Smooth muscle cell (in vitro differentiated cells): ENCODE measurements at regions not wholly inside any gene's neighbourhood (a gene's known extent, or its start where the extent isn't known, plus 50 kb on each side); places are given as distances from the start of the nearest gene placed in this dataset. TPM values are rescaled to one million over a fixed set of nuclear protein-coding genes. Genes with fewer than 3 reads are reported as not detected.

Experiments used
- DNase-seq: peaks from one replicate; lab custom pipeline; 2025; ENCODE audit not compliant: unreplicated experiment; lab: John Stamatoyannopoulos, UW
- H2AFZ ChIP-seq: fragments of 200-600 bp; sonication (generic); 2 replicates; pipeline ENCODE4 v1.6.0; 2016; ENCODE audit warnings: antibody characterized with exemption, low read depth, mild to moderate bottlenecking
- H3F3A ChIP-seq: fragments of 200-600 bp; sonication (generic); 2 replicates; pipeline ENCODE4 v1.6.0; 2017; ENCODE audit warnings: antibody characterized with exemption, low read depth
- H3K27ac ChIP-seq: fragments of 200-600 bp; sonication (generic); 2 replicates; pipeline ENCODE4 v1.5.1; 2016; ENCODE audit warnings: low read depth, mild to moderate bottlenecking
- H3K27me3 ChIP-seq: fragments of 200-600 bp; sonication (generic); 2 replicates; pipeline ENCODE4 v1.6.1; 2016; ENCODE audit warnings: low read depth, mild to moderate bottlenecking
- H3K36me3 ChIP-seq: fragments of 200-600 bp; sonication (generic); 2 replicates; pipeline ENCODE4 v1.5.1; 2016; ENCODE audit warnings: low read depth
- H3K4me1 ChIP-seq: fragments of 200-600 bp; sonication (generic); 2 replicates; pipeline ENCODE4 v1.5.1; 2016; ENCODE audit warnings: low read depth
- H3K4me2 ChIP-seq: fragments of 200-600 bp; sonication (generic); 2 replicates; pipeline ENCODE4 v1.6.0; 2016; ENCODE audit warnings: mild to moderate bottlenecking
- H3K4me3 ChIP-seq: fragments of 200-600 bp; sonication (generic); 2 replicates; pipeline ENCODE4 v1.5.1; 2016; ENCODE audit warnings: mild to moderate bottlenecking
- H3K79me2 ChIP-seq: fragments of 200-600 bp; sonication (generic); 2 replicates; pipeline ENCODE4 v1.6.0; 2016; ENCODE audit warnings: low read depth, mild to moderate bottlenecking
- H3K9ac ChIP-seq: fragments of 200-600 bp; sonication (generic); 2 replicates; pipeline ENCODE4 v1.6.0; 2016; ENCODE audit warnings: low read depth
- H3K9me3 ChIP-seq: fragments of 200-600 bp; sonication (generic); replicated peaks from 2 replicates; pipeline ENCODE4 v1.5.1; 2016; ENCODE audit warnings: low read depth
- H4K20me1 ChIP-seq: fragments of 200-600 bp; sonication (generic); 2 replicates; pipeline ENCODE4 v1.6.0; 2016; ENCODE audit warnings: low read depth
- CTCF ChIP-seq: fragments of 200-600 bp; sonication (generic); IDR thresholded peaks from 2 replicates; pipeline ENCODE4 v1.5.1; 2017; ENCODE audit warnings: borderline replicate concordance, mild to moderate bottlenecking, antibody characterized with exemption; ENCODE audit not compliant: insufficient read depth, poor library complexity, severe bottlenecking
- whole genome bisulfite sequencing: methylation state at CpG from one replicate; pipeline ENCODE4 v1.1.7; 2016; ENCODE audit warnings: low lambda C conversion rate; 5-methylcytosine and 5-hydroxymethylcytosine counted together
- small RNA-seq: library from RNA; depleted of rRNA; stranded (forward); fragments of <200 nt; gene quantifications from one replicate; pipeline ENCODE3, GENCODE V24; 2014

GRCh38 chr22:33109514-33110430 is 51.6 kb upstream of the SYN3 start:
- Histone ChIP-seq H2AFZ (no peak overlapping the region), H3F3A (no peaks in the 10 kb centered on the region), H3K4me3 (no peak overlapping the region), H4K20me1 (no peaks in the 10 kb centered on the region), H3K27ac (no peak overlapping the region), H3K9ac (no peak overlapping the region), H3K36me3 (no peaks in the 10 kb centered on the region), H3K9me3 (no peaks in the 10 kb centered on the region), H3K4me1 (no peaks in the 10 kb centered on the region), H3K4me2 (no peak overlapping the region), H3K27me3 (no peaks in the 10 kb centered on the region), H3K79me2 (no peaks in the 10 kb centered on the region)
- no peak for DNase-seq
- 80% methylated on average over 7 of the region's 7 CpGs for WGBS
- no peak for TF ChIP-seq CTCF

GRCh38 chr22:33108037-33108436 is 49.9 kb upstream of the SYN3 start:
- H3K4me2 ChIP-seq: no peak overlapping the region
- H3F3A ChIP-seq: no peaks in the 10 kb centered on the region
- 65% methylated on average over 5 of the region's 5 CpGs for WGBS
- DNase-seq: no peak
- H3K9ac ChIP-seq: no peak overlapping the region
- no peaks in the 10 kb centered on the region for H3K4me1 ChIP-seq
- H3K4me3 ChIP-seq: no peak overlapping the region
- no peaks in the 10 kb centered on the region for H3K36me3 ChIP-seq
- TF ChIP-seq CTCF: no peak
- H3K79me2 ChIP-seq: no peaks in the 10 kb centered on the region
- H4K20me1 ChIP-seq: no peaks in the 10 kb centered on the region
- no peak overlapping the region for H3K27ac ChIP-seq
- no peaks in the 10 kb centered on the region for H3K9me3 ChIP-seq
- H2AFZ ChIP-seq: no peak overlapping the region
- H3K27me3 ChIP-seq: no peaks in the 10 kb centered on the region

Small RNAs in the stretch of these regions (small RNA-seq; reads per million reads assigned to genes)
- not detected for gene Z82198.3
